GM23248 (cell line): ENCODE measurements at regions not wholly inside any gene's neighbourhood (a gene's known extent, or its start where the extent isn't known, plus 50 kb on each side); places are given as distances from the start of the nearest gene placed in this dataset.

Experiments used
- EZH2 ChIP-seq: fragments of 200-600 bp; sonication (generic); IDR thresholded peaks from 2 replicates; pipeline ENCODE4 v1.6.1; 2018; ENCODE audit warnings: antibody characterized with exemption, mild to moderate bottlenecking; ENCODE audit not compliant: insufficient read depth, poor library complexity, severe bottlenecking
- EZH2phosphoT487 ChIP-seq: fragments of 200-600 bp; sonication (generic); IDR thresholded peaks from 2 replicates; pipeline ENCODE4 v1.6.1; 2018; ENCODE audit warnings: antibody characterized with exemption, moderate library complexity, mild to moderate bottlenecking, low read depth; ENCODE audit not compliant: insufficient read depth

DNA sequence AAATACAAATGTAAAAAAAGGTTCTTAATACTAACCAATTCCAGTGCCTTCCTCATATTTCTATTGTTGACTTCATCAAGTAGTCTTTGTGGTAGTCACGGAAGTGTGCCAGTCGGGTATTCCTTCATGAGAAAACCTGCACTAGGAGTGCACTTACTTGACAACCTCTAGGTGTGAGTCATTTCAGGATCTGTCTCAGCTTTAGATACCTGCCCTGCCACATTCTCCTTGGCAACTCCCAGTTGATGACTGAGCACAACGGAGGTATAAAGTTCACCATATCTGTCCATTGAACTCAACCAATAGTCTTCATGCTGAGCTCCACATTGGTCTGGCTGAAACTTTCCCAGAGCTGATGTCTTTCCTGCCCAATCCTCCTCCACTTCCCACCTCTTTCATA lies 215.7 kb downstream of the SYT10 start:
- no peak for TF ChIP-seq EZH2
- no peak for TF ChIP-seq EZH2phosphoT487
